Esophagus squamous epithelium (tissue), 5 donors: ENCODE measurements at regions not wholly inside any gene's neighbourhood (a gene's known extent, or its start where the extent isn't known, plus 50 kb on each side); places are given as distances from the start of the nearest gene placed in this dataset.

Experiments used
- DNase-seq: peaks from one replicate; lab custom pipeline; 2025; lab: John Stamatoyannopoulos, UW
- H3K27ac ChIP-seq, 4 donors: fragments of 200-600 bp; sonication (generic); one replicate each; pipeline ENCODE4 v1.5.1; 2016 to 2019; ENCODE audit warnings: mild to moderate bottlenecking in 1 of 4
- H3K27me3 ChIP-seq, 4 donors: fragments of 200-600 bp; sonication (generic); 1 replicate in 3 of 4; 2 replicates in 1 of 4; pipeline versions ENCODE4 v1.5.1 to v1.6.0; 2017 to 2021; ENCODE audit warnings: antibody characterized with exemption in 1 of 4
- H3K36me3 ChIP-seq, 3 donors: fragments of 200-600 bp; sonication (generic); one replicate each; pipeline ENCODE4 v1.5.1; 2016 to 2019
- H3K4me1 ChIP-seq, 3 donors: fragments of 200-600 bp; sonication (generic); one replicate each; pipeline ENCODE4 v1.5.1; 2017 to 2019
- H3K4me3 ChIP-seq, 4 donors: fragments of 200-600 bp; sonication (generic); 1 replicate in 3 of 4; 2 replicates in 1 of 4; pipeline ENCODE4 v1.5.1; 2016 to 2019; ENCODE audit warnings: mild to moderate bottlenecking in 2 of 4, moderate library complexity in 1 of 4
- H3K9me3 ChIP-seq, 3 donors: fragments of 200-600 bp; sonication (generic); one replicate each; pipeline ENCODE4 v1.5.1; 2016 to 2019
- CTCF ChIP-seq, 6 experiments: fragments of 450-650 bp in 4 of 6; fragments of 200-600 bp in 2 of 6; sonication (generic) in 2 of 6; IDR thresholded peaks; one replicate each; pipeline ENCODE4 v1.5.1; 2016 to 2019; ENCODE audit warnings: antibody characterized with exemption in 6 of 6, mild to moderate bottlenecking in 4 of 6, moderate library complexity in 4 of 6
- POLR2A ChIP-seq, 4 donors: fragments of 450-650 bp; IDR thresholded peaks; one replicate each; pipeline ENCODE4 v1.6.1; 2017; ENCODE audit warnings: antibody characterized with exemption in 4 of 4, mild to moderate bottlenecking in 4 of 4, moderate library complexity in 3 of 4
- WGBS, 2 donors: methylation state at CpG; one replicate each; pipeline ENCODE4 v1.1.5; 2018; 5-methylcytosine and 5-hydroxymethylcytosine counted together
- intact Hi-C: fragments of 100-400 bp; cut with DNase I; formaldehyde crosslinking; loops from one replicate; pipeline ENCODE4 v1.15.0; 2022
- donor health status: DM: yes; HTN: yes; CAD: no.

- H3K27ac ChIP-seq, result no peak overlapping the region
- no peak for DNase-seq
- no peaks in the 10 kb centered on the region for H3K36me3 ChIP-seq
- no peaks in the 10 kb centered on the region for H3K9me3 ChIP-seq
- no peaks in the 10 kb centered on the region for H3K4me1 ChIP-seq
- TF ChIP-seq CTCF (IDR thresholded peaks at IDR 0.05) (no peak), POLR2A (IDR thresholded peaks at IDR 0.05) (no peak)
- WGBS, 2 donors, result 87 to 93% methylated on average over 12 of the region's 12 CpGs
- peaks cover 0 to 9% (median 0%) of the 10 kb centered on the region in 4 donors for H3K27me3 ChIP-seq
- intact Hi-C loops, result no loop called here
- no peak overlapping the region for H3K4me3 ChIP-seq
Observed at GRCh38 chr16:17942067-17942466, 394.5 kb downstream of the NPIPA8 start.

- no peaks in the 10 kb centered on the region for H3K36me3 ChIP-seq
- WGBS, 2 donors, result 48 to 54% methylated on average over 8 of the region's 8 CpGs
- intact Hi-C loops, result no loop called here
- no peak overlapping the region for H3K4me3 ChIP-seq
- no peak for TF ChIP-seq POLR2A (IDR thresholded peaks at IDR 0.05)
- no peak for TF ChIP-seq CTCF (IDR thresholded peaks at IDR 0.05)
- peaks cover 0 to 9% (median 0%) of the 10 kb centered on the region in 4 donors for H3K27me3 ChIP-seq
- no peak for DNase-seq
- H3K4me1 ChIP-seq, result no peaks in the 10 kb centered on the region
- H3K27ac ChIP-seq, result no peak overlapping the region
- H3K9me3 ChIP-seq, result no peaks in the 10 kb centered on the region
Observed at GRCh38 chr16:17940584-17941364, 395.8 kb downstream of the NPIPA8 start.

- Histone ChIP-seq H3K4me1 (no peaks in the 10 kb centered on the region), H3K9me3 (no peaks in the 10 kb centered on the region), H3K4me3 (no peak overlapping the region), H3K36me3 (no peaks in the 10 kb centered on the region), H3K27me3 (peaks cover 0 to 9% (median 0%) of the 10 kb centered on the region in 4 donors), H3K27ac (no peak overlapping the region)
- no peak for TF ChIP-seq POLR2A (IDR thresholded peaks at IDR 0.05)
- TF ChIP-seq CTCF (IDR thresholded peaks at IDR 0.05), result no peak
- DNase-seq, result no peak
- 65 to 71% methylated on average over 4 of the region's 4 CpGs for WGBS, 2 donors
- intact Hi-C loops, result no loop called here
Observed at GRCh38 chr16:17939723-17940122, 396.8 kb downstream of the NPIPA8 start.

GRCh38 chr16:17939122-17939536 lies 397.4 kb downstream of the NPIPA8 start:
- intact Hi-C loops, result no loop called here
- no peak for DNase-seq
- no peaks in the 10 kb centered on the region for H3K9me3 ChIP-seq
- H3K4me3 ChIP-seq, result peak overlapping the region in 1 of 4 donors; percentile 6
- WGBS, 2 donors, result 20 to 32% methylated on average over 2 of the region's 2 CpGs
- H3K36me3 ChIP-seq, result no peaks in the 10 kb centered on the region
- H3K4me1 ChIP-seq, result no peaks in the 10 kb centered on the region
- H3K27me3 ChIP-seq, result peaks cover 0 to 9% (median 0%) of the 10 kb centered on the region in 4 donors
- H3K27ac ChIP-seq, result no peak overlapping the region
- TF ChIP-seq CTCF (IDR thresholded peaks at IDR 0.05) (no peak), POLR2A (IDR thresholded peaks at IDR 0.05) (no peak)

- no peak for TF ChIP-seq CTCF (IDR thresholded peaks at IDR 0.05)
- TF ChIP-seq POLR2A (IDR thresholded peaks at IDR 0.05), result no peak
- Histone ChIP-seq H3K27ac (no peak overlapping the region), H3K36me3 (no peaks in the 10 kb centered on the region), H3K27me3 (peaks cover 0 to 5% (median 0%) of the 10 kb centered on the region in 4 donors), H3K4me1 (no peaks in the 10 kb centered on the region), H3K9me3 (no peaks in the 10 kb centered on the region), H3K4me3 (no peak overlapping the region)
- WGBS, 2 donors, result 69 to 77% methylated on average over 3 of the region's 3 CpGs
- DNase-seq, result no peak
- intact Hi-C loops, result no loop called here
Observed at GRCh38 chr16:17938546-17938945, 398.0 kb downstream of the NPIPA8 start.
